ENCODE measurements at regions not wholly inside any gene's neighbourhood (a gene's known extent, or its start where the extent isn't known, plus 50 kb on each side); places are given as distances from the start of the nearest gene placed in this dataset.
"Not testable (repeated sequence)": the region's sequence is repeated elsewhere in the genome, so short reads cannot be mapped to it uniquely, and the experiment has no call there.

DNA sequence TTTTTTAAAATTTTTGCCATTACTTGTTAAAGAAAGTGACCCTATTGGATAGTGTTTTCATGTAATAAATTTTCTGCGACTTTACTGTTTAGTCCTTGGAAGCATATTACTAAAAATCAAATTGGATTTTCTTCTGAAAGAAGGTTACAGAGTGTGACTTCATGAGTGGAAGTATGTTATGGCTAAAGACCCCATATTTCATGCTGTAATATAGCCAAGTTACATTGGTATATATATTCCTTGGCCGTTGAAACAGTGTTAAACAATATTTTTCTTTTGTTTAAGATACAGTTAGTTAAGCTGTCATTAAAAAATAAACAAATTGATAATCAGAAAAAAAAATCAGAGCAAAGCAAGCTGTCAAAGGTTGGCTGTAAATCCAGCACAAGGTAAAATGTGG is 541.7 kb downstream of the TTLL7 start:
- DNase-seq: not testable (repeated sequence)

DNA sequence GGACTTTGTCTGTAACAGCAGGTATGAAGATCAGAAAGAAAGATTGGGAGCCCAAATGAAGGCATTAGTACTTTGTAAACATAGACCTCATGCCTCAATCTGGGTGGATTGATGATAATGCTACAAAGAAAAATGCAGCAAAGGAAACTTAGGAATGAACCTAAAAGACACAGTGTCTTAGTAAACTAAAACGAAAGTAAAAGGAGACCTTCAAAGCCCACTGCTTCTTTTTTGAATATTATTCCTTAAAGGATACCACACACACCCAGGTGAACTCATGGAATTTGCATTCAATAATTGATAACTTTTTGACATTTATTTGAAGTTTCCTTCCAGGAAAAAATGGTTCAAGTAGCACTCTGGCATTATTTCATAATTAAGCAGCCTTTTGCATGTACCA is 543.2 kb downstream of the TTLL7 start:
- DNase-seq: not testable (repeated sequence)

- DNase-seq: not testable (repeated sequence)
Observed at GRCh38 chr1:83445873-83446272, 553.1 kb downstream of the TTLL7 start.

DNA sequence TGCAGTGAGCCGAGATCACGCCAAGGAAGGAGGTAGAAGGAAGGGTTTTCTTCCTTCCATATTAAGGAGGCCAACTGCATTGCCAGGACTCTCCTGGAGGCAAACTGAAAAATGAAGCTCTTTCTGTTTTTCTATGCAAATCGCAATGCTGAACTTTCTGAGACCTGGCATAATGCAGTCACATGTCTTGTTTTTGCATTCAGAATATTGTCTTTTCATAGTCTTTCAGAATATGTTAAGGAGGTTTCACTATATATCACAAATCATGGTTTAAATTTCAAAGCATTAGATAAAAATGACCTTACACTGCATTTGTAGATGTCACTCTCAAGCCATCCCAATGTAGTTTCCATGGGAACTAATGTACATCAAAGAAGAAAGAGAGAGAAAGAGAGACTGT is 556.5 kb downstream of the TTLL7 start:
- not testable (repeated sequence) for DNase-seq

- DNase-seq: not testable (repeated sequence)
Observed at GRCh38 chr1:83440586-83440985, 558.3 kb downstream of the TTLL7 start.

- not testable (repeated sequence) for DNase-seq
Observed at GRCh38 chr1:83440021-83440420, 558.9 kb downstream of the TTLL7 start.

DNA sequence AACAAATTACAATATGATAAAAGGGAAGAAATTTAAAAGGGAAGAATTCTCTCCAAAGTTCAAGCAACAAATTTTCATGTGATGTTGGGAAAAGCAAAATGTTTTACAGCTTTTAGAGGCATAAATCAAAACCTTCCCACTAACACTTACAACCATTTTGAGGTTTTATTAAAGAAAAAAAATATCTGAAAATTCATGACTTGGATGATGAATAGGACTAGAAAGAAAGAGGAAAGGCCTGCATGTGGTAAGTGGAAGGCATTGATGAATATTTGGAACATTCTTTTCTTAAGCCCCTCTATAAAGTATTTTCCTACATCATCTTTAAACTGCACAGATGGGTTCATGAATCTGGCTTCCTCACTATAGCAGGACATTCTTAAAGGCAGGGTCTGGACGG is 560.6 kb downstream of the TTLL7 start:
- DNase-seq: not testable (repeated sequence)

DNA sequence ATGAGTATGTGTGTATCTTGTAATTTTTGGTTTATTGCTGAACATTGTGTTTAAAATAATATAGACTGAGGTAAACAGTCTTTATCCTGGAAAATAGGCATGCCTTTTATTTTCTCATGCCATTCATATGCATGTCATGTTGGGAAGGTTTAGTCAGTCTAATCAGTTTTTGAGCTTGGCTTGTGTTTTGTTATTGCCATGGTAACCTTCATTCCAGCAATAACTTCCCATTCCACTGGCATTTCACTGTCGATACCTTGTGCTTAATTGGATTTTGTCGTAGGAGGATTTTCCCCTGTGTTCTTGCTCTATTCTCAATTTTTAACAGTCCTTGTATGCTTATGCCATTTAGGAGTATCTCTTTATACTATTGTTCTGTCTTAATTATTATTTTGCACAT is 563.6 kb downstream of the TTLL7 start:
- DNase-seq: not testable (repeated sequence)

- not testable (repeated sequence) for DNase-seq
Observed at GRCh38 chr1:83427566-83427965, 571.4 kb downstream of the TTLL7 start.

DNA sequence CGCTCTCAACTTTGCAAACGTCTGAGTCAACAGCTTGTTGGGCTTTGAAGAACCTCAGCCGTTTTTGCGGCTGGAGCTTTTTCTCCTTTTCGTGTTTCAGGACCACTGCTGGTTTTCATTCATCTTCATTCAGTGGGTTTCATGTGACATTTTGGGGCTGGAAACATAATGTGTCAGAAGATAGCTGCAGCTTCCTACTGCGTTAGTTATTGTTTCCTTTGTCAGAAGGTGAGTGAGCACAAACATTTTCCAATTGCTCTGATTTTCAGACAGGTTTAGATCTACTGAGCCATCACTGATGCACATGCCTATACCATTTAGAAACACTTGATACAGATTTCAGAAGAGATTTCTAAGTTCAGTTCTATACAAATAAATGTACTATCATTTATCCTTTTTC is 575.5 kb downstream of the TTLL7 start:
- DNase-seq: not testable (repeated sequence)

- no peak for DNase-seq
Observed at GRCh38 chr1:83418558-83418957, 580.4 kb downstream of the TTLL7 start.

GRCh38 chr1:83413839-83414107 is 585.2 kb downstream of the TTLL7 start:
- DNase-seq: not testable (repeated sequence)

- not testable (repeated sequence) for DNase-seq
Observed at GRCh38 chr1:83410746-83411413, 588.1 kb downstream of the TTLL7 start.

DNA sequence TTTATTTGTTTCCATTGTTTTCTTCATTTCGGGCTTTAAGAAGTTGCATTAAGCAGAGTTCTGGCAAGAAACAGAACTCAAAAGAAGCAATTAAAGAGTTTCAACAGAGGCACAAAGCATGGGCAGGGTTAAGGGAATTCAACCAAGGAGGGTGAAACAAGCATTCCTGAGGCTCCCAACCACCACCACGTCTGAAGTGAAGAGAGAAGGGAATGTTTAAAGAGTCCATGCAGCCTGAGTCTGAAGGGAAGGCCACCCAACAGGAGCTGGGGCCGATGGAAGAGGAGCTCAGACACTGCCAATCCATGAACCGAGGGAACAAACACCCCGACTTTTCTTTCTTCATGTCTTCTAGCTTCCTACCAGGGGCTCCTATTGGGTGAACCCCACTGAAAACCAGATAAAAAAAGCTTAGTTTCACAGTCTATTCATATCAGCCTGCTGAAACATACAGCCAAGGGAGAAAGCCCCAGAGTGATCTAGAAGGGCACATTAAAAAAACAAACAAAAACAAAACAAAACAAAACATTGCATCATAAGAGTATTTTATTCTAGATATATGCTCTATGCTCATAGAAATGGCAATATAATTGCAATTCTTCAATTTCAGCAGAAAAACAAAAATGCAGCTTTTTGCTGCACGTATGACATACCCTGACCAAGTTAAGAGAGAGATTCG is 592.1 kb downstream of the TTLL7 start:
- DNase-seq: not testable (repeated sequence)

GRCh38 chr1:83405789-83406188 is 593.1 kb downstream of the TTLL7 start:
- not testable (repeated sequence) for DNase-seq

DNA sequence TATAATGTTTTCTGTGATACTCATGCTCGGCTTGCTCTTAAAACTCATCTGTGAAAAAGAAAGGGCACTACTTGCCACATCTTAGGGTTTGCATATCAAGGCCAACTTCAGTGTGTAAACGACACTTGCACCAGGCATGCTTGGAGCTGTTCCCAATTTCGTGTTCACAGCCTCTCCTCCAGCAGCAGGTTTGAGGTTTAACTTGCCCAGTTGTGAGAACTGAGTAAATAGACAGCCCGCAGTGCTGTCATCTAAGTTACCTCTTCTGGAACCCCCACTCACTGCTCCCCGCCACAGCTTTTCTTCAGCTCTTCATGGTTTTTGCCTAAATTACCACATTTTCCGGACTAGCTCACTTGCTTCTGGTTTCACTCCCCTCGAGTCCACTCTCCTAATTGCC is 595.4 kb downstream of the TTLL7 start:
- DNase-seq: not testable (repeated sequence)

DNA sequence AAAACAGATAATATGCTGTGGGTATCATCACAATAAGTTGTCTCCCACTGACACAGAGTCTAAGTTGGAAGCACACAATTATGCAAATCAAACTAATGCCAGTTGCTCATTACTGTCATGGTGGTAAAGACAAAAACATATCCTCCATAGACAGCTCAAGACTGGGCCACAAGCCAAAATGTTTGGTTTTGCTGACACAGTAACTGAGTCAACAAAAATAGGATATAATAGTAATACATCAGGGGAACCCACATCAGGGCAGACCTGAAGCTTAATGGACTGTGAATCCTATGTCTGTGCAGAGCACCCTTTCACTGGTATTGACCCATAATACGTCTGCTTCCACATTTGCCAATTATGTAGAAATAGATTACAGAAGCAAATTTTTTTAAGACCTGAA is 597.8 kb downstream of the TTLL7 start:
- not testable (repeated sequence) for DNase-seq

GRCh38 chr1:83400173-83400572 is 598.8 kb downstream of the TTLL7 start:
- not testable (repeated sequence) for DNase-seq

DNA sequence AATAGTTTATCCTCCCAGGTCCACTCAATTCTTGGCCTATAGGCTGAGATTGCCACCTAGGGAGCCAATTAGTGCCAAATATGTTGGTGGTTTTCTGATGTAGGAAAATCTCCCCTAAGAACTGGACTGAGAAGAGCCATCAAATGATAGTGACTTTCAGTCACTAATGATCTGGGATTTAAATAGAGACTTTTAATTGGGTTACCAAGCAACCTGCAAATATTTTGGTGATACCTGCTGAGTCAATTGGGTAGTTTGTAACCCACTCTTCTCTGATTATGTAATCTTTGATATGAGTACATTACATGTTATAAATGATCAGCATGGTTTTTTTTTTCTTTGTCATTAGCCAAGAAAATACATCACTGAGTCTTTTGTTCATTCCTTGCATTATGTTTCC is 600.8 kb downstream of the TTLL7 start:
- DNase-seq: not testable (repeated sequence)

DNA sequence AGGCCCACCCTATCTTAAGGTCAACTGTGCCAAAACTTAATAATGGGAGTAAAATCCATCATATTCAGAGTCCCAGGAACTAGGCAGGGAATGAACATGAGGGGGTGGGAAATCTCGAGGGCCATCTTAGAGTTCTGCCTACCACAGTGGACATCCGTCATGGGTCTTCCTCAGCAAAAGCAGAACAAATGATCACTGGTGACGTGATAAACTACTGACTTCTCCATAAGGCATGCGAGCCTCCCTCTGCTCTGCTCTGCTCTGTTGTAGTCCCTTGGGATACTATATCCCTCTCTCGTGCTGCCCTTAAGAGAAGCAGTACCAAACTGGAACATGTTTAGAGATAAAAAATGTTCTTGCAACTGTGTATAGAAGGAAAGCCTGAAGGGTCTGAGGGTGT is 603.8 kb downstream of the TTLL7 start:
- not testable (repeated sequence) for DNase-seq

DNA sequence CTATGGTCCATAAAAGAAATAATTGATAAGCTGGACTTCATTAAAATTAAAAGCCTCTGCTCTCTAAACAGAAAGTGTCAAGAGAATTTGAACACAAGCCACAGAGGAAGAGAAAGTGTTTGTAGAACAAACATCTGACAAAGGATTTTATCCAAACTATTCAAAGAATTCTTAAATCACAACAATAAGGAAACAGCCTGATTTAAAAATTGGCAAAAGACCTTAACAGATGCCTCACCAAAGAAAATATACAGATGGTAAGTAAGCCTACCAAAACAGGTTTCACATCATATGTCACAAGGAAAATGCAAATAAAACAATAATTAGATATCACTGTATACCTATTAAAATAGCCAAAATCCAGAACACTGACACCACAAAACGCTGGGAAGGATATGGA is 612.0 kb downstream of the TTLL7 start:
- not testable (repeated sequence) for DNase-seq

DNA sequence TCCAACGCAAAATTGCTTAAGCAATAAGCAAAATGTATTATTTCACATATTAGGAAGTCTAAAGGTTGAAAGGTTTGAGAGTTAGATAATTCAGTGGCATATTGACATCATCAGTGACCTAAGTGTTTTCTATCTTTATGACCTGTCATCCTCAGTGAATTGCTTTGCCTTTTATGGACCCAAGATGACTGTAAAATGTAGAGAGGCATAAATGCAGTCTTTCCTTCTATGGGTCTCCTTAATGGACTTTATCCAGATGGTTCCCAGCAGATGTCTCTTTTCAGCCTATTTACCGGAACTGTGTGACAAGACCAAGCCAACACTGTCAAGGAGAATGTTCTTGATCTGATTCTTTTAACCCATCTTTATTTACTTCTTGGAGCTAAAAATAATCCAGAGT is 615.8 kb downstream of the TTLL7 start:
- not testable (repeated sequence) for DNase-seq

- DNase-seq: not testable (repeated sequence)
Observed at GRCh38 chr1:83373018-83373417, 625.9 kb downstream of the TTLL7 start.

DNA sequence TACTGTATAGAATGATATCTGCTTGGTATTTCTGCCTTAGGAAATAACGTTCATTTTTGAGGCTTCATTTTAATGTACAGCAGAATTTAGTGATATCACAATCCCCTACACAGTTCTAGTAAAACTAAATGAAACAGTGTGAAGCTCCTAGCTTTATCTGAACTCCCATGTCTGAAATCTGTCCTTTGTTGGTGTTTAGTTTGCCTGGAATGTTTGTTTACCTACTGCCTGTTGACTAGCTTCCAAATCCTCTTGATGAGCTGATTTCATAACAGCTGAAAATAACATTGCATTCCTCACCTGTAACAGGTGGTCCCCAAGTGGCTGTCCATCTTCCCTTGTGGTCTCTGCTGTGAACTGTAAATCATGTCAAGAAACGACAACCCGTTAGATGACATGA is 629.1 kb downstream of the TTLL7 start:
- DNase-seq: not testable (repeated sequence)

GRCh38 chr1:83365320-83365719 is 633.6 kb downstream of the TTLL7 start:
- not testable (repeated sequence) for DNase-seq

Data from bone marrow (tissue), 2 donors.